ENCODE measurements at regions not wholly inside any gene's neighbourhood (a gene's known extent, or its start where the extent isn't known, plus 50 kb on each side); places are given as distances from the start of the nearest gene placed in this dataset.

- DNase-seq (ENCODE audit: insufficient read length, low spot score) (no peak), FAIRE-seq (peak; percentile 16)
- no peak for TF ChIP-seq CTCF (IDR thresholded peaks at IDR 0.05; ENCODE audit: insufficient read depth, missing control alignments)
Measured at GRCh38 chr1:170219163-170219562, 73.4 kb downstream of the NTMT2 start.

- TF ChIP-seq CTCF (IDR thresholded peaks at IDR 0.05; ENCODE audit: insufficient read depth, missing control alignments): no peak
- FAIRE-seq (no peak), DNase-seq (ENCODE audit: insufficient read length, low spot score) (no peak)
Measured at GRCh38 chr1:170221031-170221430, 75.3 kb downstream of the NTMT2 start.

- DNase-seq (ENCODE audit: insufficient read length, low spot score) (no peak), FAIRE-seq (no peak)
- no peak for TF ChIP-seq CTCF (IDR thresholded peaks at IDR 0.05; ENCODE audit: insufficient read depth, missing control alignments)
Measured at GRCh38 chr1:170221495-170221894, 75.7 kb downstream of the NTMT2 start.

- no peak for TF ChIP-seq CTCF (IDR thresholded peaks at IDR 0.05; ENCODE audit: insufficient read depth, missing control alignments)
- FAIRE-seq: no peak
Measured at GRCh38 chr1:170224469-170224868, 78.7 kb downstream of the NTMT2 start.

GRCh38 chr1:170225781-170226530, 80.2 kb downstream of the NTMT2 start:
- DNase-seq (ENCODE audit: insufficient read length, low spot score) (no peak), FAIRE-seq (no peak)

More at GRCh38 chr1:170224469-170224868, 78.7 kb downstream of the NTMT2 start:
- DNase-seq (ENCODE audit: insufficient read length, low spot score): no peak

GRCh38 chr1:170226767-170227166, 81.0 kb downstream of the NTMT2 start:
- no peak for DNase-seq (ENCODE audit: insufficient read length, low spot score)
- no peak for FAIRE-seq
- TF ChIP-seq CTCF (IDR thresholded peaks at IDR 0.05; ENCODE audit: insufficient read depth, missing control alignments): no peak

More at GRCh38 chr1:170225781-170226530, 80.2 kb downstream of the NTMT2 start:
- TF ChIP-seq CTCF (IDR thresholded peaks at IDR 0.05; ENCODE audit: insufficient read depth, missing control alignments): no peak

GRCh38 chr1:170230323-170230722, 84.6 kb downstream of the NTMT2 start:
- TF ChIP-seq CTCF (IDR thresholded peaks at IDR 0.05; ENCODE audit: insufficient read depth, missing control alignments): no peak
- FAIRE-seq (peak; percentile 25), DNase-seq (ENCODE audit: insufficient read length, low spot score) (no peak)

Measured in D721Med (cell line).